AG10803 (cell line): ENCODE measurements at regions not wholly inside any gene's neighbourhood (a gene's known extent, or its start where the extent isn't known, plus 50 kb on each side); places are given as distances from the start of the nearest gene placed in this dataset.
"Not testable (repeated sequence)": the region's sequence is repeated elsewhere in the genome, so short reads cannot be mapped to it uniquely, and the experiment has no call there.

Experiments
- DNase-seq: peaks from one replicate; pipeline ENCODE4 v3.0.0; 2010; ENCODE audit warnings: low read depth
- H3K4me3 ChIP-seq: 2 replicates; pipeline ENCODE4 v1.5.1; 2011; ENCODE audit warnings: mild to moderate bottlenecking, low read length, control low read depth
- CTCF ChIP-seq: conservative IDR thresholded peaks from 2 replicates; pipeline ENCODE4 v1.5.1; 2011; ENCODE audit warnings: mild to moderate bottlenecking, low read length, control low read depth, inconsistent platforms

DNA sequence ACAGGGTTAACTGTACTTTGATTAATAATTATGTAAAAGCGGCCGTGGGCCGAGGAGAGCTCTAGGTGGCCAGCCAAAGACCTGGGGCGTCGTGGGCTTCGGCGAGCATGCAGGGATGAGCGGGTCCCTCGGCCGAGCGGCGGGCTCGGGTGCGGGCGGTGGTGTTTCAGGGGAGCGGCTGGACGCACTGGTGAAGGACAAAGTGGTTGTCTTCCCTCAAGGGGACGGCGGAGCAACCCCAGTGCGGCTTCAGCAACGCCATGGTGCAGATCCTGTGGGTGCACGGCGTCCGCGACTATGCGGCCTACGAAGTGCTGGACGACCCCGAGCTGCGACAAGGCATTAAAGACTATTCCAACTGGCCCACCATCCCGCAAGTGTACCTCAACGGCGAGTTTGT is 103.0 kb upstream of the C1GALT1C1 start:
- TF ChIP-seq CTCF: no peak
- DNase-seq: no peak
- no peak overlapping the region for H3K4me3 ChIP-seq

GRCh38 chrX:120732461-120732860 is 102.6 kb upstream of the C1GALT1C1 start:
- no peak for DNase-seq
- no peak overlapping the region for H3K4me3 ChIP-seq
- TF ChIP-seq CTCF: no peak

DNA sequence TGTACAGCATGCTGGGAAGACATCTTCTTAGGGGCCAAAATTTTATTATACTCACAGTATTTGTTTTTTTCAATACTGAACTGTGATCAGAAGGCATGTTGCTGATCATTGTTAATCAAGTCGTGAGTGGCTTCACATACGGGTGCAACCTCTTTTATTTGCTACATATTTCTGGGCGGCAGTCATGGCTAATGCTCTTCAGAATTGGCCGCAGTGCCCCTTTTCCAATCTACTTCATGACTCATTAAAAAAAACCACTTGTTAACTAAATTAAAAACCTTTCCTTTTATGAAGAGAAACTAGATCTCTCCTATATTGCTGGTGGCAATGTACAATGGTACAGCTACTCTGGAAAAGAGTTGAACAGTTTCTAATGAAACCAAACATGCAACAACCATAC is 101.5 kb upstream of the C1GALT1C1 start:
- DNase-seq: peak; percentile 48
- no peak overlapping the region for H3K4me3 ChIP-seq
- no peak for TF ChIP-seq CTCF

DNA sequence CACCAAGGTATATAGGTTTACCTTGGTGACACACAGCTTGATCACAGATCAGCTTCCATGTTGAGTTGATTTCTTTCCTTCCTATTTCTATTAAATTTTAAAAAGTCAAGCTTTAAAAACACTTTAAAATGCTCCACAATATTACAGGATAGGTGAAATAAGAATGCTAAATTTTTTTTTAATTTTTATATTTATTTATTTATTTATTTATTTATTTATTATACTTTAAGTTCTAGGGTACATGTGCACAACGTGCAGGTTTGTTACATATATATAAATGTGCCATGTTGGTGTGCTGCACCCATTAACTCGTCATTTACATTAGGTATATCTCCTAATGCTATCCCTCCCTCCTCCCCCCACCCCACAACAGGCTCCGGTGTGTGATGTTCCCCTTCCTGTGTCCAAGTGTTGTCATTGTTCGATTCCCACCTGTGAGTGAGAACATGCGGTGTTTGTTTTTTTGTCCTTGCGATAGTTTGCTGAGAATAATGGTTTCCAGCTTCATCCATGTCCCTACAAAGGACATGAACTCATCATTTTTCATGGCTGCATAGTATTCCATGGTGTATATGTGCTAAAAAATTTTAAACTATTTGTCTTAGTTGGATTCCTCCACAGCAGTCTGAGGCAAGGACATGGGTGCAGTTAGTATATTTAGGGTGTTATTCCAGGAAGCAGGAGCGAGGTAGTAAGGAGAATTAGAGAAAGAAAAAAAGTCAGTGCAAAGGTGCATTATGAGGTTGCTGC is 99.8 kb upstream of the C1GALT1C1 start:
- not testable (repeated sequence) for DNase-seq, H3K4me3 ChIP-seq

GRCh38 chrX:120727911-120728310 is 98.1 kb upstream of the C1GALT1C1 start:
- peak; percentile 56 for DNase-seq
- no peak overlapping the region for H3K4me3 ChIP-seq
- no peak for TF ChIP-seq CTCF

DNA sequence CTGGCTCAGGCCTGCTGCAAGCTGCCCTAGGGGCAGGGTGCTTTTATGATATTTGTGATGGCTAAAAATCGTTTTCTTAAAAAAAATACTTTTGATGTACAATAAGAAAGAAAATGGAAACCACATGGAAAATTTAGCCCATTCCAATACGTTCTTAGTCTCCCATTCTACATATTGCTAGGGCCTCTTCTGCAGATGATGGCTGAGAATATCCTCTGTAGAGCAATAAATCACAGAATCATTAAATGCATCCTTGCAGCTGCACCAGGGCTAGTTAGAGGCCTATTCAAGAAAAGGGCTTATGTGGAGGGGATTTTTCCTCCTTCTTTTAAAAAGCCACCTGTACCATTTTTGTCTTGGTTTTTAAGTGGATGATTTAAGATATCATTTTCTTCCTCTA is 97.6 kb upstream of the C1GALT1C1 start:
- TF ChIP-seq CTCF: no peak

DNA sequence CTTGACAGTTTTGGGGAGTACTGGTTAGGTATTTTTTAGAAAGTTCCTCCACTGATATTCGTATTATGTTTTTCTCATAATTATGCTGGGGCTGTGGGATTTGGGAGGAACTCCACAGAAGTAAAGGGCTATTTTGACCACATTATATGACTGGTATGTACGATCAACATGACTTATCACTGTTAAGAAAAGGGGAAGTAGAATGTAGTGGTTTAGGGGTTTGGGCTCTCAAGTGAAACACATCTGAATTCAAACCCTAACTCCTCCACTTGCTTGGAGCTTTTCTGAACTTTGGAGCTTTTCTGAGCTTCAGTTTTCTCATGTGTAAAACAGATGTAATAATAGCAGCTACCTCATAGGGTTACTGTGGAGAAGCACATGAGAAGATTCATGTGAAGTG is 96.4 kb upstream of the C1GALT1C1 start:
- no peak for TF ChIP-seq CTCF
- DNase-seq: no peak
- no peak overlapping the region for H3K4me3 ChIP-seq

More for the DNA sequence above, 97.6 kb upstream of the C1GALT1C1 start:
- H3K4me3 ChIP-seq: no peak overlapping the region
- DNase-seq: no peak
